AG20443 (cell line): ENCODE measurements at regions not wholly inside any gene's neighbourhood (a gene's known extent, or its start where the extent isn't known, plus 50 kb on each side); places are given as distances from the start of the nearest gene placed in this dataset.

Source experiments
- DNase-seq: peaks from one replicate; pipeline ENCODE4 v3.0.0; 2012; ENCODE audit warnings: low spot score, mixed read lengths

DNA sequence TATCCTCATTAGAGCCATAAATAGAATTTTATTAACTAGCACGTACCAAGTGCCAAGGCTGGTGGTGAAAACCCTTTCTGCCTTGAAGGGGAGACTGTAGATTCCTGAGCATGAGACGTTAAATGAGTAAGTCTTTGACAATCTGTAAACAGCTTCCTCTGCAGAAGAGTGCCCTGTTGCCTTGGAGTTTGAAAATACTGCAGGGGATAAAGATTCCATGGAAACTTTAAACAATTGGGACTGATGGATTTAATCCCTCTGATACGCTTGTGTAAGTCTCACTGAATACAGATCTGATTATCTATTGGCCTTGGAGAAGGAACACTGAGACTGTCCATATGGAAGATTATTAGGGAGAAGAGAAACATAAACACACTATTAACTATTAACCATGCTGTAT lies 1053.4 kb upstream of the RBFOX1 start:
- DNase-seq: no peak

DNA sequence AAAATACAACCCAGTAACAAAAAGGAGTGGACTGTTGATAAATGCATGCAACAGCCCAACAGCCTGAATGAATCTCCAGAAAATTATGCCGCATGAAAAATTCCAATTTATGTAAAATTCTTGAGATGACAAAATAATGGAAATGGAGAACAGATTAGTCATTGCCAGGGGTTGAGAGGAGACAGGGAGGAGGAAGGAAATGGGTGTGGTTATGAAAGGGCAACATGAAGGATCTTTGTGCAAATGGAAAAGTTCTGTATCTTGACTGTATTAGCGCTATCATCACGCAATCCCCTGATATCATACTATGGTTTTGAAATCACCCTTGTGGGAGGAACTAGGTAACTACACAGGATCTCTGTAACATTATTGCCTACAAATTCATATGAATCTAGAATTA lies 1058.3 kb upstream of the RBFOX1 start:
- no peak for DNase-seq

DNA sequence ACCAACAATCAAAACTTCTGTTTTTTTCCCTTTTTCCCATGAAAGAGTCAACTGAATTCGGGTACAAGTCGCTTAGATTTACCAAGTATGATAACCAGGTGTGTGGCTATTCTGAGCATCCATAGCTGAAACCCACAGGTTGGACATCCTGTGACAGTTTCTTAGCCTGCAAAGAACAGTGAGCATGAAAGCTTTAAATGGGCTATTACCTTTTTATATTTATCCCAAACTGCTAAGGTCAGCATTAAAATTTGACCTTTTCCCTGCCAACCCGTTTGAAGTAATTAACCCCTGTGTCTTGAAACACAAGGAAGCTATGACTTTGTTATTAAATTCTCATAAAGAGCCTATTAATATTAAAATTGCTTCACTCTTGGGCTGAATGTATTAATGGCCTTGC lies 1065.0 kb upstream of the RBFOX1 start:
- no peak for DNase-seq

DNA sequence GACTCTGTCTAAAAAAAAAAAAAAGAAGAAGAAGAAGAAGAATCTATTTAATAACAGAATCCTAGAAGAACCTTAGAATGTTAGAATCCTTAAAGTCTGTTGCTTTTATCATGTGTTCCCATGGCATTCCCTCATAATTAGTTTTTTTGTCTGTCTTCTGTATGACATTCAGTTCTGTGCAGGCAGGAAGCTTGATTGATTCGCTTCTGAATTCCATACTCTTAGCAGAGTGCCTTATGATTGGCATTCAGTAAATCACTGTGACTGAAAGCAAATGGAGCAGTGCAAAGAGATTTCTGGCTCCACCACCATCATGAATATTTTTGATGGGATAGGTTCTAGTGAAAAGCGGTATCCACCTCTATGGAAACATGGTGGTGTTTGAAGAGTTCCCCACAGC lies 1065.9 kb upstream of the RBFOX1 start:
- DNase-seq: no peak

DNA sequence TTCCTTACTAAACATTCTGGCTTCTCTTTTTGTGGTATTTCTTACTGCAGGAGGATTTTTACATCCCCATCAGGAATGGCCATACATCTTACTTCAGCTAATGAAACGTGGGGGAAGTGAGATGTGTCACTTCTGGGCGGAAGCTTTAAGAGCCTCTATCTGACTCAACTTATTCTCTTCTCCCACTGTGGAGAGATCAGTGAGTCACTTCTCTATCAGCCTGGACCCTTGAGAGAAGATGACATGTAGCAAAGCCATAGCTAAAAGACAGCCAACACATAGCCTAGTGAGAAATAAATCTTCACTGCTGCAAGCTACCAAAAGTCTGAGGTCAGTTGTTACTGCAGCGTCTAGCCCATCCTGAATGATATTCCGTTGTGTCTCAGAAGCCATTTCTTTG lies 1066.7 kb upstream of the RBFOX1 start:
- no peak for DNase-seq

DNA sequence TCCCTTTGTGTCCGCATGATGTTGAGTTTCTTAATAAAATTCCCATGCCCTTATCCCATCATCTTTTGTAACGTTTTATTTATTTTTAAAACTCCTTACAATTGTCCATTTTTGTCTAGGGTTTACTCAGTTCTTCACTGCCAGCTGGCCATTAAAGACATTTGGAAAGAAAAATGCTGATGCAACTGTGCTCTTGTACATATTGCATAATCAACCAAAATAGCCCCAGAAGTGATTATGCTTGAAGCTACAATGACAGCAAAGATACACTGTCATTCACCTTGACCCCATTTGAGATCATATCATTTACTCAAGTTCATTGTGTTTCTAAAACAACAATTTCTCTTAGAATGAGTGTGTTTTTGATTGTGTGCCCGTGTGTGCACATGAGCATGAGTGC lies 1074.6 kb upstream of the RBFOX1 start:
- no peak for DNase-seq

DNA sequence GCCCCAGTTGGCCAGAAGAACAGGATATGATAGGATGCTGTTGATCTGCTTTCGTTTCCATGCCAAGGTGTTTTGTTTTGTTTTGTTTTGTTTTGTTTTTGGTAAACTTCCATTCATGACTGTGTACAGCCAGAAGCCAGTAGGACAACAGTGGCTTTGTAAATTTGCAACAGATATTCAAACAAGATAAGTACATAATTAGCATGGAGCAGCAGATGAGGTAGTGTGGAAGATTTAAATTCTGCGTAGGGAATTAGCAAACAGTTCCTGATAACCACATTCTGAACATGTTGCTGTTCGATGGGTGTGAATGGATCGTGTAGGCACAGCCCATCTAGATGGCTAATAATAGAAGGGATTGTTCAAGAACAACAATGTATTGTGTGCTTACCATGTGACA lies 1080.1 kb upstream of the RBFOX1 start:
- no peak for DNase-seq

DNA sequence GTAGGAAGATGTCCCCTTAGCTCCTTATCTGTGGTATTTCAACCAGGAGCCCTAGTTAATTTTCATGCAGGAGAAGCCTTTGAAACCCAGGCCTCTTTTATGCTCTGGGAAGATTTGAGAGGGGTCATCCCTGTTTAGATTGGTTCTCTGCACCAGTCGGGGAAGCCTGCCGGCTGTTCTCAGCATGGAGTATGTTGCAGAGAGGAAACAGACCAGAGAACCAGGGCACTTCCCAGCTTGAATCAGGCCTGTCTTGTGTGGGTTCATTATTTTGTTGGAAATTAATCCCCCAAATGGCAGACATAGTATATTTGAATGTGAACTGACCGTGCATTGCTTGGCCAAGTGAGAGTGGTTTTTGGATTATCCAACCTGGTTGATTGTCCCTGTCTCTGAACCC lies 1082.1 kb upstream of the RBFOX1 start:
- no peak for DNase-seq

DNA sequence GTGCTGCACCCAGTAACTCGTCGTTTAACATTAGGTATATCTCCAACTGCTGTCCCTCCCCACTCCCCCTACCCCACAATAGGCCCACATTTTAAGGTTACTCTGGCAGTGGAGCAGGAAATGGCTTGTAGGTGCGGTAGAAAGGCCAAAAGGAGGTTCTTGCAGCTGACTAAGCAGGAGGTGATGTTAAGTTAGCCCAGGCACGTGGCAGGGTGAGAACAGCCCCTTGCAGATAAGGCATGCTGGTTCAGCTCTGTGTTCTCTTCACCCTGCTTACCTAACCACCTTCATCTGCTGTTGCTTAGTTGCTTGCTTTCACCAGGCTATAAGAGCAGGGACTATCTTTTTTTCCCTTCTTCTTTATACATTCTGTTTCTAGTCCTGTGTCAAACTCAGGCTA lies 1082.8 kb upstream of the RBFOX1 start:
- DNase-seq: no peak

DNA sequence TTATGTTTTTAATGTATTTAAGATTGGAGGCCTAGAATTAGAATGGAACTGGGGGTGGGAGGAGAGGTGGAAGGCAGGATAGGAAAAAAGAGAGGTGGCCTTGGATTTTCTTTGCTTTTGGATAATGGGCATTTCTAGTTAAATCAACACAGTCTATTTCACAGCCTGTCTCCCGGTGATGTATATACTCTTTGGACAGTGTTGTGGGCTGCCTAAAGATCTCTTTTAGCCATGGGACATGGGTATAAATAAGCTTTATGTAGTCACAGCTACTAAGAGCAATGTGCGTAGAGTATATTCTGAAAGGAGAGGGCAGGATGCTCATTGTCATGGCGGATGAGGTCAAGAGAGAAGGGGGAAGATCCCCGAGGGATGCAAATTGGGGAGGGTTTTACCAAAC lies 1084.4 kb upstream of the RBFOX1 start:
- no peak for DNase-seq

DNA sequence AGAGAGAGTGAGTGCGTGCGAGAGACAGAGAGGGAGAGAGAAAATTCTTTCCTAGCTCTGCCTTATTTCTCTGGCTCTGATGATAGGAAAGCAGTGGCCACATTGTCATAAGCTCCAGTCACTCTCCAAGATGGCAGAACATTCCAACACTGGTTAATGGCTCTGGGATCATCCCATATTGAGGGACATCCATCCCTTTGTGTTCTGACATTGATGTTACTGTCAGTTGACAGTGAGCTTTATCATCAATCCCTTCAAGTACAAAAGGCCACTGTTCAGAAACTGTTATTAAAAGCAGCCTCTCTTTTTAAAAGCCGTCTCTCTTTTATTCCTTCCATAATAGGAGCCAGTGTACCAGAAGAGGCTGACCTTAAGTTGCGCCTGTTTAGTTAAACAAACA lies 1084.9 kb upstream of the RBFOX1 start:
- DNase-seq: no peak

DNA sequence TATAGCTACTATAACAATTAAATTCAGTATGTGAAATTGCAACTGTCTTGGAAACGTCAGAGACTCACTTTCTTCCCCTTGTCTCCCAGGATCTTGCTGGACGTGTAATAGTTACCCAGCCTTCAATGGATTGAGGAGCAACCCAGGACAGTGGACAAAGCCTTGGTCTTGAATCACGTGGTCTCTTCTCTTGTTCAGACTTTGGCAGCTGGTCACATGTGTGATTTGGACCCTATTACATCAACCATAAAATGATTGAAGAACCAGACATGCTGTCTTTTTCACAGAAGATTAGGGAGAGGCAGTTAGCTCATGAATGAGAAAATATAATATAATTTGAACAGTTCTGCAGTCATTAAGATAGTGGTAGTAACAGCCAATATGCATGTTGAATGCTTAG lies 1085.5 kb upstream of the RBFOX1 start:
- DNase-seq: no peak

DNA sequence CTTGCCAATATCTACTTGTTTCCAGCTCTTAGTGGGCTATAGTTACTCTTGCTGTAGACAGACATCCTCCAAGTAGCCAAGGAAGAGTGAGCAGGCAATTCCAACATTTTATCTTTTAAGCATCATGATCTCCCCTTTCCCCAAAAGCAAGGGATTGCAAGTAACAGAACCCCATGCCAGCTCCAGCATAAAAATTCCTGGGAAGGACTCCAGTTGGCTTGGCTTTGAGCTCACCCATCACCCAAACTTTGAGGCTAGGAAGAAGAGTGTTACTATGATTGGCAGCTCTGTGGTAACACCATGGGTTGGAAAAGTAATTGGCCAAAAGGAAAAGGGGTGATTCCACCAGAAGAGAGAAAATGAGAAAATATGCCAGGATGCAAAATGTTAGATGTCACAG lies 1086.4 kb upstream of the RBFOX1 start:
- DNase-seq: no peak

DNA sequence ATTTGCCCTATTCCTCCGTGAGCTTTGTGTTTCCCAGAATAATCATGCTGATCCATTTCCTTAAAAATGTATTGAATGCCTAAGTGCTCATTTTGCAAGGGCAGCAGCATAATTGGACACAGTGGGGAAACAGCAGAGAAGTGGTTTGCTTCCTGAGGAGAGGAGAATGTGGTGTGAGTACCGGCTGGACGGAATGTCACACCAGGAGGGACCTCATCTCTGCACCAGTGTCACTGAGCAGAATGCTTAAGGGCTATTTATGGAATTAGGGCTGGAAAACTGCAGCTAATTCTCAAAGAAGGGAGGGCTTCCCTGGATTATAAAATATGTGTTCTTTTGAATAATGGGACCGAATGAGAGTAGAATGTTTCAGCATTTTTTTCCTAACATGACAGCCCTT lies 1100.6 kb upstream of the RBFOX1 start:
- no peak for DNase-seq

DNA sequence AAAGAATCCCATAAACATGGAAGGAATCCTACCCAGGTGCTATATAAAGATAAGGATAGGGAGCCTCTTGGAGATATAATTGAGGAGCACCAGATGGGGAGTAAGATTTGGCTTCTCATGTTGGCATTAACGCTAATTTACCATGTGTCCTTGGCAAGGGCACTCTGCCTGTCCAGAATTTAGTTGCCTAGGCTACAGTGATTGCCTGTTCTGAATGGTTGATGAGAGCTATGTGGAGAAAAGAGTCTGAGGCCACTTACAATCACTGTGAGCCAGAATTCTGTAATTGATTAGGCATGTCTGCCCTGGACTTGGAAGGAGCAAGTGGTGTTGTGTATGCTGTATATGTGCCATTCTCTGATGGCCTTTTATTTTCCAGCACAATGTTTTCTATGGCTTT lies 1101.2 kb upstream of the RBFOX1 start:
- no peak for DNase-seq

DNA sequence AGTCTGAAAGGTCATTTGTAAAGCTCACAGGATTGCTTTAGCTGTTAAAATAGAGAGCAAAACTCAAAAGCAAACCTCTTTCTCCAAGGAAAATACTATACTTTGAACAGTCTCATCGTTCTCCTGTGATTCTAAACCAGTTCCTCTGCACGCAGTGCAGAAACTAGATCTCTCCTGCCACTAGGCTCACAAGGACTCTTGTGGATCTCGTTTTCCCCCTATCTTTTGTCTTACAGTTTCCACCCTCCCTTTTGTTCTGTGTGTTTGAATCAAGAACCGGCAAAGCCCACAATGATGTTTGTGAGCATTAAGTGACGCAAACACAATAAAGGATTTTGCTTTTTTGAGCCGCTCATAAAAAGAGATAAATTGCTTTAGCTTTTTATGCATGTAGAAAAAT lies 1103.5 kb upstream of the RBFOX1 start:
- no peak for DNase-seq

DNA sequence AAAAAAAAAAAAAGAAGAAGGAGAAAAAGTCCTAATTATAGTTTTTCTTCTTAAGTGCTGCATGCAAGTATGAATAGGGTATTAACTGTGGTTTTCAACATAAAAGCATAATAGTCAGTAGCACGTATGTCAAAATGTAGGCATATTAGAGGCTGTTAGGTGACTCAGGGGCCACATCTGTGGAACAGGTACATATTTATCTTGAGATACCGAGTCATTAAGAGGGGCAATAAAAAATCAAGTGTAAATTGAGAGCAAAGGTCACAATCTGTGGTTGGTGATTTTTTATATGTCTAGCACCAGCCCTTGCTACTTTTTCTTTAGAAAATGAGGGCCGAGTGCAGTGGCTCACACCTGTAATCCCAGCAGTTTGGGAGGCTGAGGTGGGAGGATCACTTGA lies 1113.8 kb upstream of the RBFOX1 start:
- no peak for DNase-seq

DNA sequence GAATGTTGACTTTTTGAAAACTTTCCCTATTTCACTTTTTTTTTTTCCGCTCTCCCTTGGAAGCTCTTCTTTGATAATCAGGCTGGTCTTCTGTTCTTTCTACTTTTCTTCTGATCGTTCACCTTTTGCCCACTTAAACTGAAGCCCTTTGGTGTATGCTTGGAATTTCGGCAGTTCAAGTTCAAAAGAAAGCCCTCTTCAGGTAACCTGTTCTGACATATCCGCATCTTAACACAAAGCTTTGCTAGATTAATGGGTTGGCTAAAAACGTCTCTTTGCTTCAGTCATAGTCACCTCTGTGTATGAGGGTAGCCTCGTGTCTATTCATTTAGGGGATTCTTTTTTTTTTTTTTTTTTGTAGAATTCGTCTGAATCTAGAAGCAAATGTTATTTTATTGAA lies 1115.8 kb upstream of the RBFOX1 start:
- DNase-seq: no peak

DNA sequence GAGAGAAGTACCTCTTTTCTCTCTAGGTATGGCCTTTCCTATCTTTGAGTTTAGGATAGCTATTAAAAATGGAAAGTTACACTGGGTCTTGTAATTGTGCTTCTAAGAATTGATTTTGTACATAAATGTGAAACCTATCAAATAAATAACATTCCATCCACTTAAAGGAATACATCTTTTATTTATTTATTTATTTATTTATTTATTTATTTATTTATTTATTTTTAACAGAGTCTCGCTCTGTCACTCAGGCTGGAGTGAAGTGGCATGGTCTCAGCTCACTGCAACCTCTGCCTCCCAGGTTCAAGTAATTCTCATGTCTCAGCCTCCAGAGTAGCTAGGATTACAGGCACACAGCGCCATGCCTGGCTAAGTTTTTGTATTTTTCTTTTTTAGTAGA lies 1114.0 kb upstream of the EEF2KMT start:
- no peak for DNase-seq

DNA sequence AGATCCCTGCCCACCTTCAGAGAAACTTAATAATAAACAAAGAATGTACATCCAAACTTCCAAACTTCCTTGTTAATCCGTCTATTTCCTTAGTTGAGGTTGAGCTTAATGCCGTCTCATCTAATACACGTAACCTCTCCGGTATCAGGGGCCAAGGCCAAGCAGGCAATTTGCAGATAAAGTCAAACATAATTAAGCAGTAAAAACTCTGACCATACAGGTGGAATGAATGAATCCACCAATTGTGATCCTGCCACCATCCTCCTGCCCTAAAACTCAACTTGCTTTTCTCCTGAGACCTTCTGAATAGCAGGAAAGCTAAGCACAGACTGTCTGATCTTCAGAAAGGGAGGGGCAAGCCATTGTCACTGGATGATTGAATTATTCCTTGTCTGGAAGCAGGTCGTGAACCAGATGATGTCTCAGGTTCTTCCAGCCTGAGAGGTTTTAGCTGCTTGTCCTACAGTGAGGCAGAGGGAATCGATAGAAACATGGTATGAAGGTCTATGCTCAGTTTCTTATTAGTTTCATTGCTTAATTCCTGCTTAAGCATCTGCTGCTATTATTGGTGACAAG lies 1111.8 kb upstream of the EEF2KMT start:
- DNase-seq: no peak

DNA sequence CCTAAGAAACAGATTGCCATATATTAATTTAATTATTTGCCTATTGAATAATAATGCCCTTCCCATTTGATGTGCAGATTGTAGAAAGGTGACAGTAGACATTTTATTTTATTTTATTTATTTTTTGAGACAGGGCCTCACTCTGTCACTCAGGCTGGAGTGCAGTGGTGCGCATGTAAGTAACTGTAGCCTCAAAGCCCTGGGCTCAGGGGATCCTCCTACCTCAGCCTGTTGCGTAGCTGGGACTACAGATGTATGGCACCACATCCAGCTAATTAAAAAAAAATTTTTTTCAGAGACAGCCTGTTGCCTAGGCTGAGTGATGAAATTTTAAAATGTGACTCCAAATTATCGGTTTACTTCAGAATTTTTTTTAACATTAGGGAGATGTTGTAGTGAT lies 1110.0 kb upstream of the EEF2KMT start:
- DNase-seq: no peak

DNA sequence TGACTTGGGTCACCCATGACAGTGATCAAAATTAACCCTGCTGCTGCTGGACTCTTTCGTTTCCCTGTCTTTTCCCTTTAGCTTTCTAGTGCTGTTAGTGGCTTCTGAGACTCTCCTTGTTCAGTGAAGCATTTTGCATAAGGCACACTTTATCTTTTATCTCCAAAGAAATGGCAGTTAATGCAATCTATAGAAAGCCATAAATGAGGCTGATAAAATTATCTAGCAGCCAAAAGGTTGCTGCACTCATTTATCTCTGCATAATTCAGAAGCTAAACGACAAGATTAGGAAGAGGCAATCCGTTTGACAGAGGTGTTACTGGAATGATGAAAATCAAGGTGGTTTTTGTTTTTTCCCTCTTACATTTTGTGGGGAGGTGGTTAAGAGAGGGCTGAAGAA lies 1109.5 kb upstream of the EEF2KMT start:
- DNase-seq: no peak

DNA sequence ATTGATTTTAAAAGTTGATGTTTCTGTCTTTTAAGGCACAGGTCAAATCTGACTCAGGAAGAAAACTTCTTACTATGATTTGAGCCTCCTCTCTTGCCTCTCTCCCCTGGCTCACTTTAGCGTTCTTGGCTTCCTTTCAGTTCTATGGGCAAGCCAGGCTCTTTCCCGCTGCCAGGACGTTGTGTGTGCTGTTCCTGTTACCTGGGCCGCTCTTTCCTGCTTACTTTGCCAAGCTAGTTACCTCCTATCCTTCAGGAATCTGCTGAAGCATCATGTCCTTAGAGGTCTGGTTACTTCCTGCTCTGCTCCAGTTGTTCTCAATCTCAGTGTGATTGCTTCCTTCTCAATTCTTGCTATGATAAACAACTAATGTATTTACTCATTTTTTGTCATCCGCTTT lies 1108.5 kb upstream of the EEF2KMT start:
- no peak for DNase-seq

DNA sequence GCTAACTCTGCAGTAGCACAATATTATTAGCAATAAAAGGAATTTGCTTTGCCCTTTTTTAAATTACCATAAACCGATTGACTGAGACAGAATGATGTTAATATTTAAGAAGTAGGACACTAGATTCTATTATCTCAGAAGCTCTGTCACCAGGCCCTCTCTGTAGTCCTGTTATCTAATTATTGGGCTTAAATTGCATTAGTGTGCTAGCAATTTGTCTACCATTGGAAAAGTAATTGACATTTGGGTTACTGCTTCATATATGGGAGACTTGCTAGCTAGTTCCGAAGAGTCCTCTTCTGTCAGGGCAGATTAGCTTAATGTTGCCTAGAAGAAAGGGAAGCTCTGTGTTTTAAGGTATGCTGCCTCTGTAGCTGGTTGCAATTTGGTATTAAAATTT lies 1107.3 kb upstream of the EEF2KMT start:
- no peak for DNase-seq

DNA sequence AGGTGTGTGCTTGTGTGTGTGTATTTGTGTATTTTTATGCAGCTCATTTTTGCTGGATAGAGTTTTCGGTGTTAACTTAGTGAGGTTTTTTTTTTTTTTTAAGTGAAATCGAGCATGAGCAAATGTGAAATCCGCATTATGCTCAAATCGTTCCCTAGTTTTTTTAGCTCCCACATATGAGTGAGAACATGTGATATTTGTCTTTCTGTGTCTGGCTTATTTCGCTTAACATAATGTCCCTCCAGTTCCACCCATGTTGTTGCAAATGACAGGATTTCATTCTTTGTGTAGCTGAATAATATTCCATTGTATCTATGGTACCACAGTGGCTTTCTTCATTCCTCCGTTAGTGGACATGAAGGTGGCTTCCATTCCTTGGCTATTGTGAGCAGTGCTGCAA lies 1103.3 kb upstream of the EEF2KMT start:
- no peak for DNase-seq
